ENCODE measurements at regions not wholly inside any gene's neighbourhood (a gene's known extent, or its start where the extent isn't known, plus 50 kb on each side); places are given as distances from the start of the nearest gene placed in this dataset.

DNA sequence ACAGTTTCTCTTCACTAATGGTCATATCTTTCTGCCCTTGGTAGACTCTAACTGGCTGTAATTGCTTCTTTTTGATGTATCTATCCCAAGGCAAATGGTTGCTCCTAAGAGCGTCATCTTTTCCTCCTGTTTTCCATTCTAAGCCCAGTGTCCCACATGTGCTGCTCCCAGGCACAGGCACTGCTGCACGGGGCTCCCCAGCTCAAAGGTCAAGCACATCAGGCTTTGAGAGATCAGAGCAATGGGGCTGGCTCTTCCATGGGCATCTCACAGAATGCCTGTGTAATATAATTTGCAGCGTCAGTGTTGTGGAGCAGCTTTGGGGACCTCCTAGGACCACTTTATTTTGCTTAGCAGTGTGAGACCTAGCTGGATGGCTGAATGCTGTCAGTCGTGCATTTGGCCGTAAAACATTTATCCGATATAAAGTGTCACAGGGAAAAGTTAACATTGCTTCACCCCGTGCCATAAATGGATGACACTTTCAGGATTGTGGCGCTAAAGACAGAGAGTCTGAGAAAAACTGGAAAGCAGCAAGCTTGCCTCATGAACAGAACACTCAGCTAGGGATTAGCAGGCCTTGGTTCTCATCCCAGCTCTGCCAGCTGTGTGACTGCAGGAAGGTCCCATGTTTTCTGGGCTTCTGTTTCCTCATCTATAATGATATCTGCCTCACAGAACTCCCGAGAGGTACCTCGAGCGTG lies 277.5 kb upstream of the TBL1XR1 start (continued):
- TF ChIP-seq, protein P1, sequence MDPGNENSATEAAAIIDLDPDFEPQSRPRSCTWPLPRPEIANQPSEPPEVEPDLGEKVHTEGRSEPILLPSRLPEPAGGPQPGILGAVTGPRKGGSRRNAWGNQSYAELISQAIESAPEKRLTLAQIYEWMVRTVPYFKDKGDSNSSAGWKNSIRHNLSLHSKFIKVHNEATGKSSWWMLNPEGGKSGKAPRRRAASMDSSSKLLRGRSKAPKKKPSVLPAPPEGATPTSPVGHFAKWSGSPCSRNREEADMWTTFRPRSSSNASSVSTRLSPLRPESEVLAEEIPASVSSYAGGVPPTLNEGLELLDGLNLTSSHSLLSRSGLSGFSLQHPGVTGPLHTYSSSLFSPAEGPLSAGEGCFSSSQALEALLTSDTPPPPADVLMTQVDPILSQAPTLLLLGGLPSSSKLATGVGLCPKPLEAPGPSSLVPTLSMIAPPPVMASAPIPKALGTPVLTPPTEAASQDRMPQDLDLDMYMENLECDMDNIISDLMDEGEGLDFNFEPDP (CRISPR knock-in tag; conservative IDR thresholded peaks at IDR 0.05): no peak
- TF ChIP-seq NR2F6 (IDR thresholded peaks at IDR 0.05) (no peak), NR2F6 (CRISPR knock-in tag; IDR thresholded peaks at IDR 0.05) (0 out of 2 replicates have a peak, but pooled peaks have one; percentile 24), ZNF580 (CRISPR knock-in tag; IDR thresholded peaks at IDR 0.05; ENCODE audit: borderline replicate concordance, low read depth) (no peak), PHF20 (CRISPR knock-in tag; IDR thresholded peaks at IDR 0.05) (no peak), CCDC6 (CRISPR knock-in tag; IDR thresholded peaks at IDR 0.05) (0 out of 2 replicates have a peak, but pooled peaks have one; percentile 21), MAFF (IDR thresholded peaks at IDR 0.05; ENCODE audit: low read depth, low read length) (no peak), STAT6 (CRISPR knock-in tag; IDR thresholded peaks at IDR 0.05; ENCODE audit: borderline replicate concordance) (no peak), PHB2 (IDR thresholded peaks at IDR 0.05; ENCODE audit: partially characterized antibody) (no peak), ZNF138 (CRISPR knock-in tag; IDR thresholded peaks at IDR 0.05; ENCODE audit: low read depth) (no peak; the same call in 1 of the 2 replicates), MED1 (CRISPR knock-in tag; IDR thresholded peaks at IDR 0.05) (0 out of 2 replicates have a peak, but pooled peaks have one; percentile 8), MBD4 (IDR thresholded peaks at IDR 0.05; ENCODE audit: borderline replicate concordance, low read length) (no peak), ZNF468 (CRISPR knock-in tag; IDR thresholded peaks at IDR 0.05) (0 out of 2 replicates have a peak, but pooled peaks have one; percentile 33), ZNF567 (CRISPR knock-in tag; IDR thresholded peaks at IDR 0.05; ENCODE audit: borderline replicate concordance) (no peak), ISL2 (CRISPR knock-in tag; IDR thresholded peaks at IDR 0.05) (no peak), ZNF484 (CRISPR knock-in tag; IDR thresholded peaks at IDR 0.05; ENCODE audit: borderline replicate concordance, low read depth) (no peak)
- TF ChIP-seq, protein P2, sequence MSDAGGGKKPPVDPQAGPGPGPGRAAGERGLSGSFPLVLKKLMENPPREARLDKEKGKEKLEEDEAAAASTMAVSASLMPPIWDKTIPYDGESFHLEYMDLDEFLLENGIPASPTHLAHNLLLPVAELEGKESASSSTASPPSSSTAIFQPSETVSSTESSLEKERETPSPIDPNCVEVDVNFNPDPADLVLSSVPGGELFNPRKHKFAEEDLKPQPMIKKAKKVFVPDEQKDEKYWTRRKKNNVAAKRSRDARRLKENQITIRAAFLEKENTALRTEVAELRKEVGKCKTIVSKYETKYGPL (CRISPR knock-in tag; IDR thresholded peaks at IDR 0.05): no peak
- TF ChIP-seq, protein P3, sequence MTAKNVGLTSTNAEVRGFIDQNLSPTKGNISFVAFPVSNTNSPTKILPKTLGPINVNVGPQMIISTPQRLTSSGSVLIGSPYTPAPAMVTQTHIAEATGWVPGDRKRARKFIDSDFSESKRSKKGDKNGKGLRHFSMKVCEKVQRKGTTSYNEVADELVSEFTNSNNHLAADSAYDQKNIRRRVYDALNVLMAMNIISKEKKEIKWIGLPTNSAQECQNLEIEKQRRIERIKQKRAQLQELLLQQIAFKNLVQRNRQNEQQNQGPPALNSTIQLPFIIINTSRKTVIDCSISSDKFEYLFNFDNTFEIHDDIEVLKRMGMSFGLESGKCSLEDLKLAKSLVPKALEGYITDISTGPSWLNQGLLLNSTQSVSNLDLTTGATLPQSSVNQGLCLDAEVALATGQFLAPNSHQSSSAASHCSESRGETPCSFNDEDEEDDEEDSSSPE (CRISPR knock-in tag; IDR thresholded peaks at IDR 0.05): no peak
- TF ChIP-seq, protein P4, sequence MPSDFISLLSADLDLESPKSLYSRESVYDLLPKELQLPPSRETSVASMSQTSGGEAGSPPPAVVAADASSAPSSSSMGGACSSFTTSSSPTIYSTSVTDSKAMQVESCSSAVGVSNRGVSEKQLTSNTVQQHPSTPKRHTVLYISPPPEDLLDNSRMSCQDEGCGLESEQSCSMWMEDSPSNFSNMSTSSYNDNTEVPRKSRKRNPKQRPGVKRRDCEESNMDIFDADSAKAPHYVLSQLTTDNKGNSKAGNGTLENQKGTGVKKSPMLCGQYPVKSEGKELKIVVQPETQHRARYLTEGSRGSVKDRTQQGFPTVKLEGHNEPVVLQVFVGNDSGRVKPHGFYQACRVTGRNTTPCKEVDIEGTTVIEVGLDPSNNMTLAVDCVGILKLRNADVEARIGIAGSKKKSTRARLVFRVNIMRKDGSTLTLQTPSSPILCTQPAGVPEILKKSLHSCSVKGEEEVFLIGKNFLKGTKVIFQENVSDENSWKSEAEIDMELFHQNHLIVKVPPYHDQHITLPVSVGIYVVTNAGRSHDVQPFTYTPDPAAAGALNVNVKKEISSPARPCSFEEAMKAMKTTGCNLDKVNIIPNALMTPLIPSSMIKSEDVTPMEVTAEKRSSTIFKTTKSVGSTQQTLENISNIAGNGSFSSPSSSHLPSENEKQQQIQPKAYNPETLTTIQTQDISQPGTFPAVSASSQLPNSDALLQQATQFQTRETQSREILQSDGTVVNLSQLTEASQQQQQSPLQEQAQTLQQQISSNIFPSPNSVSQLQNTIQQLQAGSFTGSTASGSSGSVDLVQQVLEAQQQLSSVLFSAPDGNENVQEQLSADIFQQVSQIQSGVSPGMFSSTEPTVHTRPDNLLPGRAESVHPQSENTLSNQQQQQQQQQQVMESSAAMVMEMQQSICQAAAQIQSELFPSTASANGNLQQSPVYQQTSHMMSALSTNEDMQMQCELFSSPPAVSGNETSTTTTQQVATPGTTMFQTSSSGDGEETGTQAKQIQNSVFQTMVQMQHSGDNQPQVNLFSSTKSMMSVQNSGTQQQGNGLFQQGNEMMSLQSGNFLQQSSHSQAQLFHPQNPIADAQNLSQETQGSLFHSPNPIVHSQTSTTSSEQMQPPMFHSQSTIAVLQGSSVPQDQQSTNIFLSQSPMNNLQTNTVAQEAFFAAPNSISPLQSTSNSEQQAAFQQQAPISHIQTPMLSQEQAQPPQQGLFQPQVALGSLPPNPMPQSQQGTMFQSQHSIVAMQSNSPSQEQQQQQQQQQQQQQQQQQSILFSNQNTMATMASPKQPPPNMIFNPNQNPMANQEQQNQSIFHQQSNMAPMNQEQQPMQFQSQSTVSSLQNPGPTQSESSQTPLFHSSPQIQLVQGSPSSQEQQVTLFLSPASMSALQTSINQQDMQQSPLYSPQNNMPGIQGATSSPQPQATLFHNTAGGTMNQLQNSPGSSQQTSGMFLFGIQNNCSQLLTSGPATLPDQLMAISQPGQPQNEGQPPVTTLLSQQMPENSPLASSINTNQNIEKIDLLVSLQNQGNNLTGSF (CRISPR knock-in tag; IDR thresholded peaks at IDR 0.05): no peak
